Endometrium (tissue), 2 donors: ENCODE measurements at regions not wholly inside any gene's neighbourhood (a gene's known extent, or its start where the extent isn't known, plus 50 kb on each side); places are given as distances from the start of the nearest gene placed in this dataset.
A peak's percentile ranks its signal among the peaks of the same experiment; 100 is the strongest.

Source experiments
- FAIRE-seq: peaks from 2 replicates; lab custom pipeline; 2012; peaks lifted over from hg19 to GRCh38; lab: Jason Lieb, UNC
- donor health status: control.
- donor health status: control.

- FAIRE-seq: no peak
These were observed 330.7 kb downstream of the LMX1A start for GRCh38 chr1:165025805-165026204.

DNA sequence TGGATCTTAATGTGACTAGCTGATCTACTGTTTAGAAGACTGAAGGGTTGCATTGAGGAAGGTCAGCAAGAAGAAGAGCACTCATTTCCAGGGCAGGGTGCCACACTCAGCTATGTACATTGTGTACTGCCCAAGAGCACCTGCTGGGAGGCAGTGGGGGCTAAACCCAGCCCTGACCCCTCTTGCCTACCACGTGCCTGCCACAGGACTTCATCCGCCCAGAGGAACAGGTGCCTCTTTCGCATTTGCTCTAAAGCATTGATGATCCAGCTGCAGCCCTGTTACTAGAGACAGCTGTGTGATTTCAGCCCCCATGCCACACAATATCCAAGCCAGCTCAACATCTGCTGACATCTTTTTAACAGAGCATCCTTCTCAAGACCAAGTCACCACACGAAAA is 341.8 kb downstream of the LMX1A start:
- FAIRE-seq: no peak

- FAIRE-seq: peak; percentile 91
These were observed 344.5 kb downstream of the LMX1A start for GRCh38 chr1:165011991-165012531.

DNA sequence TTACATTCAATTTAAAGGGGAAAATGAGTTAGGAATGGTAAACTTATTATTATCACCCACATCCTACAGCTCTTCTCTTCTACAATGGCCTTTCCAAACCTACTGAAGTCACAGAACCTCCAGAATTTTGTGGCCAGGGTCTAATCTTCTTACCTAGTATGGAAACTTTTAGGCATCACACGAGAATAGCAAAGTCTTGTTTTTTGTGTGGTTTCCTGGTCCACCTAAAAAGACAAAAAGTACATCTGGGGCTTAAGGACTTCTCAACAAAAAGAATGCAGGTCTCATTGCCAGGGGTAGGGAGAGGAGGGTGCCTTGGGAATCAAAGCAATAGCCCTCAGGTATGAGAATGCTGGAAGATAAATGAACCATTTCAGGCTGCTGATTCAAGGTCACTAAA is 345.3 kb downstream of the LMX1A start:
- no peak for FAIRE-seq

DNA sequence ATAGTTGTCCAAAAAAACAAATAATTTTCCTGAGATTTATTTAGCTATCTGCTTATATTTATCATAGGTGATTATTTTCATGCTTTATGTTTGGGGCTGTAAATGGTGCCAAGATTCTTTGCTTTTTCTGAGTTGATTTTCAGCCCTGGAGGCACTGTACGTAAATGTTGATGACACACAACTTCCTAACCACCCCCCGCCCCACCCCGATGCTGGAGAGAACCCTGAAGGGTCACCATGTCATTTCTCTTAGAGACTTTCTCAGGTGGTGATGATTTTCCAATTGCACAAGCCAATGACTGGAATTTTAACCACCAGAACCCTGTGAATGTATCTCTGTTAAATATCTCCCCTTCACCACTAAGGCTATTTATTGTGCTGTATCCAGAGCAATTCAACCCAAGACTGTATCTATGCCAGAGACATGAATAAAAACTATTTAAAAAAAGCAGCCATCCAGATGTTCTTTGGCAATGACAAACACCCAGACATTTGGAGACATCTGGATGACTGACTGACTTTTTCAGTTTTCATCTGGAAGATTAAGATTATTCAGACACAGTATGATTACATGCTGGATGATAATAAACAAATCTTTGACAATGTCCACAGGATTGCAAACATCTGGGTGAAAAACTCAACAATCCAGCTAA is 346.0 kb downstream of the LMX1A start:
- FAIRE-seq: no peak

- no peak for FAIRE-seq
These were observed 349.7 kb downstream of the LMX1A start for GRCh38 chr1:165006831-165007230.

GRCh38 chr1:164999146-164999545 is 357.4 kb downstream of the LMX1A start:
- FAIRE-seq: no peak

DNA sequence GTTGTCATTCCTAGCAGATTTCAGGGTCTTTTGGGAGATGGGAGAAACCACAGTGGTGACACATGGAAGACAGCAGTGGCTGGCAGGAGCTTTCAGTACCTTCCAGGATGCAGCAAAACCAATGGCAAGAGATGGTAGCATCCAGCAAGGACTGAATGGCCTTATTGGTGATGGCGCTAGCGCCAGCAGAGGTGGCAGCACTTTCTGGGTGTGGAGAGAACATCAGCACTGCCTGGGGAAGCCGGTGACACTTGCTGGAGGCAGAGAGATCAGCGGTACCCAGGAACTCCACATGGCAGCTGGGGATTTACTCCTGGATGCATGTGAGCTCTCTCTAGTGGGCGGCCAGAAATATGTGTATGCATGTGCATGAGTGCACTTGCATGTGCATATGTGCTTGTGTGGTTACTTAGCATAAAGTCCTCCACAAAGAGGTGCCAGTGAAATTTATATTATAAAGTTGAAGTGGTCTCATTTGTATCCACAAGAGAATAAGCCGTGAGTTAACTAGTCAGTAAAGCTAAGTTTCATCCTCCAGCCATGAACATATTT is 364.7 kb downstream of the LMX1A start:
- FAIRE-seq: no peak

DNA sequence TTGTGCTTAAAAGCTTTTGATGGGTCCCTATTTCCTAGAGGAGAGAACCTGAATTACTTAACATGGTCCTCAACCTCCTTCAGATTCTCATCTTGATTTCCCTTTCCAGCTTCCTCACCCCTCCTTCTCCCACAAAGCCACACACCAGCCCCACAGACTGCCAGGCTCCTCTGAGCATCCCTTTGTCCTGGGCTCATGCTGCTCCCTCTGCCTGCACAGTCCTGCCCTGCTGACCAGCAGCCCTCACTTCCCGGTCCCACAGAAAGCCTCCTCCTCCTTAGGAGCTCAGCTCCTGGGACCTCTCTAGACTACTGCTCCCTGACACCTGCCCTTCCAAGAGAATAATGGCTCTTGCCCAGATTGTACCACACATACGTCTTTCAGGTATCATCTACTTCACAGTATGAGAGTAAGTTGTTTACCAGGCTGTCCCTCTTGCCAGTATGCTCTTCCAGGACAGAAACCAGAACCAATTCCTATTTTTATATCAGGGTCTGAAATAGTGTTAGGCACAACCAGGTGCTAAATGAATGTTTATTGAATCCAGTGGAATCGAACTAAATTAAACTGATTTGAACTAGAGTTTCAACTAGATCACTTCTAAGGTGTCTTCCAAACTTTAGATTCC is 373.4 kb downstream of the LMX1A start:
- no peak for FAIRE-seq

DNA sequence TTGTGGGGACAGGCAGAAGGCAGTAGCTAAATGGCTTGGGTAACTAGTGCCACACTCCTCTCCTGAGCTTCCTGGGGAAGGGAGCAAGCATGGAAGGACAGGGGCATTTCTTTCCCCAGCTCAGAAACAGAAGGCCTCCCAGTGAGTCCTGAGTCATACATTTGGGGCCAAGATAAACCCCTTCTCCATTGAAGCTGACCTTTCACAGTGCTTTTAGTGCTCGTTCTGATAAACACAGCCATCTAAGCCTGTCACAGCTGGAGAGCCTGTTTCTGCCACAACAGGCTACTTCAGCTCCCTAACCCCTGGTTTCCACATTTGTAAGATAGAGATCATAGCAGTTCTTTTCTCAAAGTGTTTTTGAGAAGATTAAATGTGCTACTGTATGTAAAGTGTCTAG is 374.0 kb downstream of the LMX1A start:
- no peak for FAIRE-seq

- no peak for FAIRE-seq
These were observed 379.0 kb downstream of the LMX1A start for GRCh38 chr1:164977561-164977960.

- no peak for FAIRE-seq
These were observed 384.5 kb downstream of the LMX1A start for GRCh38 chr1:164971921-164972415.

- no peak for FAIRE-seq
These were observed 385.1 kb downstream of the LMX1A start for GRCh38 chr1:164971391-164971790.

GRCh38 chr1:164969253-164969652 is 387.3 kb downstream of the LMX1A start:
- no peak for FAIRE-seq

GRCh38 chr1:164967300-164967699 is 389.2 kb downstream of the LMX1A start:
- FAIRE-seq: no peak

GRCh38 chr1:164961715-164962114 is 394.8 kb downstream of the LMX1A start:
- FAIRE-seq: no peak

- no peak for FAIRE-seq
These were observed 397.3 kb downstream of the LMX1A start for GRCh38 chr1:164958982-164959768.

GRCh38 chr1:164953815-164954214 is 394.8 kb downstream of the PBX1 start:
- no peak for FAIRE-seq

GRCh38 chr1:164953098-164953497 is 394.1 kb downstream of the PBX1 start:
- no peak for FAIRE-seq

DNA sequence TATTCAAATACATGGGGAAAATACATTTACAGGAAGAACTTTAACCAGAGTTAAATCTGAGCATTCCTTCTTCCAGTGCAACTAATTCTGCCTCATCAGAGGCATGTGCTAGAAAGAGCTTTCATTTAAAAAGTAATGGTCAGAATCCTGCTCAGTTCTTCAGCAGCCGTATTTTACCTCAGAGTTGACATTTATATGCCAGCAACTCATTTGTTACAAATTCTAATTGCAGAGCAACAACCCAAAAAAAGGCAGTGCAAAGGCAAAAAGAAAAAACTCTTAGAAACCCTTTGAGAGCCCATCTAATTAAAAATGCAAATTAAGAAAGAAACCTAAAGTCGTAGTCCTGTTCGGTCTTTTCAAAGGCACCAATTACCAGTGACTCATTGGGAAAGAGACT is 392.5 kb downstream of the PBX1 start:
- FAIRE-seq: no peak

DNA sequence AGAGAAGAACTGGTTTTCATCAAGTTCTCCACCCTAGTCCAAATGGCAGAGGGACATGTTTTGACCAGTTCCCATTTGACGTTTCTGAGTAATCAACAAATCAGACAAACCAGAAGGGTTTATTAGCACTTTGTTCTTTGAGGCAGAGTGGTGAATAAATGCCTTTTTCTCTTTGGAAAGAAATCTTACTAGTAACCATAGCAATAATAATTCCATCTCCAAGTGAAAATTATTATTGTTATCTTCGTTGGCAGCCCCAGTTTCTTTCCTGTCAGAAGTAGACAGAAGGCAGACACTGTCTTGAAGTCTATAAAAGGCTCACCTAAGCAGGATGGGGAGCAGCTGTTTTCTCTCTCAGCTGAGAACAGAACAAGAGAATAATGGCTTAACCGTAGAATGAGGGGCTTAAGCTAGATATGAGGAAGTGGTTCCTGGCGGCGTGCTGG is 391.6 kb downstream of the PBX1 start:
- peak; percentile 74 for FAIRE-seq

- no peak for FAIRE-seq
These were observed 390.9 kb downstream of the PBX1 start for GRCh38 chr1:164949771-164950471.
